Testis (tissue), 2 donors: ENCODE measurements at regions not wholly inside any gene's neighbourhood (a gene's known extent, or its start where the extent isn't known, plus 50 kb on each side); places are given as distances from the start of the nearest gene placed in this dataset.

ENCODE experiments used
- DNase-seq: peaks from one replicate; pipeline ENCODE4 v3.0.0-alpha.2; 2019
- H3K27ac ChIP-seq, 2 donors: fragments of 200-600 bp; sonication (generic); one replicate each; pipeline ENCODE4 v1.5.1; 2019
- H3K27me3 ChIP-seq: fragments of 200-600 bp; sonication (generic); one replicate; pipeline ENCODE4 v1.5.1; 2019
- H3K36me3 ChIP-seq: fragments of 200-600 bp; sonication (generic); one replicate; pipeline ENCODE4 v1.5.1; 2017; ENCODE audit warnings: low read depth; ENCODE audit errors: missing control alignments
- H3K4me1 ChIP-seq: fragments of 200-600 bp; sonication (generic); one replicate; pipeline ENCODE4 v1.5.1; 2019
- H3K4me3 ChIP-seq, 2 donors: fragments of 200-600 bp; sonication (generic); one replicate each; pipeline ENCODE4 v1.5.1; 2017 to 2019
- H3K9me3 ChIP-seq: fragments of 200-600 bp; sonication (generic); one replicate; pipeline ENCODE4 v1.5.1; 2017
- POLR2A ChIP-seq: fragments of 450-650 bp; IDR thresholded peaks from one replicate; pipeline ENCODE4 v1.6.1; 2017; ENCODE audit warnings: antibody characterized with exemption, mild to moderate bottlenecking, moderate library complexity
- WGBS, 2 donors: methylation state at CpG; one replicate each; pipeline ENCODE4 v1.1.5; 2018; 5-methylcytosine and 5-hydroxymethylcytosine counted together
- intact Hi-C: fragments of 100-400 bp; cut with DNase I; formaldehyde crosslinking; loops from one replicate; pipeline ENCODE4 v1.15.1; 2023; ENCODE audit warnings: low total_unique reads
- TF ChIP-seq, protein P1 (sequence below), 3 experiments: fragments of 450-650 bp in 2 of 3; fragments of 200-600 bp in 1 of 3; sonication (generic) in 1 of 3; IDR thresholded peaks; one replicate each; pipeline ENCODE4 v1.5.1; 2016 to 2019; ENCODE audit warnings: antibody characterized with exemption in 3 of 3, mild to moderate bottlenecking in 2 of 3, moderate library complexity in 1 of 3

- no peaks in the 10 kb centered on the region for H3K9me3 ChIP-seq
- 61% methylated on average over 3 of the region's 3 CpGs for WGBS, 2 donors
- TF ChIP-seq POLR2A = no peak
- TF ChIP-seq, protein P1, sequence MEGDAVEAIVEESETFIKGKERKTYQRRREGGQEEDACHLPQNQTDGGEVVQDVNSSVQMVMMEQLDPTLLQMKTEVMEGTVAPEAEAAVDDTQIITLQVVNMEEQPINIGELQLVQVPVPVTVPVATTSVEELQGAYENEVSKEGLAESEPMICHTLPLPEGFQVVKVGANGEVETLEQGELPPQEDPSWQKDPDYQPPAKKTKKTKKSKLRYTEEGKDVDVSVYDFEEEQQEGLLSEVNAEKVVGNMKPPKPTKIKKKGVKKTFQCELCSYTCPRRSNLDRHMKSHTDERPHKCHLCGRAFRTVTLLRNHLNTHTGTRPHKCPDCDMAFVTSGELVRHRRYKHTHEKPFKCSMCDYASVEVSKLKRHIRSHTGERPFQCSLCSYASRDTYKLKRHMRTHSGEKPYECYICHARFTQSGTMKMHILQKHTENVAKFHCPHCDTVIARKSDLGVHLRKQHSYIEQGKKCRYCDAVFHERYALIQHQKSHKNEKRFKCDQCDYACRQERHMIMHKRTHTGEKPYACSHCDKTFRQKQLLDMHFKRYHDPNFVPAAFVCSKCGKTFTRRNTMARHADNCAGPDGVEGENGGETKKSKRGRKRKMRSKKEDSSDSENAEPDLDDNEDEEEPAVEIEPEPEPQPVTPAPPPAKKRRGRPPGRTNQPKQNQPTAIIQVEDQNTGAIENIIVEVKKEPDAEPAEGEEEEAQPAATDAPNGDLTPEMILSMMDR (IDR thresholded peaks at IDR 0.05) = no peak
- H3K27ac ChIP-seq = no peak overlapping the region
- no peaks in the 10 kb centered on the region for H3K36me3 ChIP-seq
- H3K4me1 ChIP-seq = no peaks in the 10 kb centered on the region
- intact Hi-C loops = no loop called here
- no peaks in the 10 kb centered on the region for H3K27me3 ChIP-seq
- H3K4me3 ChIP-seq = no peak overlapping the region
- no peak for DNase-seq
These were observed 181.5 kb upstream of the SCN7A start for GRCh38 chr2:166675553-166675952.

- no peak for DNase-seq
- Histone ChIP-seq H3K36me3 (no peaks in the 10 kb centered on the region), H3K4me3 (no peak overlapping the region), H3K9me3 (no peaks in the 10 kb centered on the region), H3K27me3 (no peaks in the 10 kb centered on the region), H3K4me1 (no peaks in the 10 kb centered on the region), H3K27ac (no peak overlapping the region)
- no peak for TF ChIP-seq POLR2A
- TF ChIP-seq, protein P1 (IDR thresholded peaks at IDR 0.05) = no peak
- intact Hi-C loops = no loop called here
These were observed 179.9 kb upstream of the SCN7A start for GRCh38 chr2:166673986-166674385.

DNA sequence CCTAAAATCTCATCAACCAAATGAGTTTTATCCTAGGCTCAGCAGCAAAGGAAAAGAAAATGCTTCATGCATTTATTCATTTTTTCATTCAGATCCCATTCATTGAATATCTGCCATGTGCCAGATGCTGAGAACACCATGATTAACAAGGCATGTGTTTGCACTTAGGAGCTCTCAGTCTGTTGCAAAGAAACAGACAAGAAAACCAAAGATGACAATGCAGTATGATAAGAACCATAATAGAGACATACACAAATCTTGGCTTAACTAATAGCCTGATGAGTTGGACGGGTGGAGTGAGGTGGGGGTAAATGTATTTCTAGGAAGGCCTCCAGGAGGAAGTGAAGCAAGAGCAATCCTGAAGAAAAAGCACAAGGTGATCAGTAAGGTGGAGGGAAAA lies 177.8 kb upstream of the SCN7A start:
- WGBS, 2 donors = 60 to 61% methylated on average over 1 of the region's 1 CpG
- Histone ChIP-seq H3K36me3 (no peaks in the 10 kb centered on the region), H3K4me1 (no peaks in the 10 kb centered on the region), H3K9me3 (no peaks in the 10 kb centered on the region), H3K4me3 (no peak overlapping the region), H3K27ac (no peak overlapping the region), H3K27me3 (no peaks in the 10 kb centered on the region)
- DNase-seq = no peak
- no peak for TF ChIP-seq POLR2A
- intact Hi-C loops = no loop called here

GRCh38 chr2:166671235-166671634 lies 177.2 kb upstream of the SCN7A start:
- Histone ChIP-seq H3K27me3 (no peaks in the 10 kb centered on the region), H3K27ac (no peak overlapping the region), H3K9me3 (no peaks in the 10 kb centered on the region), H3K4me3 (no peak overlapping the region), H3K4me1 (no peaks in the 10 kb centered on the region), H3K36me3 (no peaks in the 10 kb centered on the region)
- intact Hi-C loops = no loop called here
- TF ChIP-seq, protein P1 (IDR thresholded peaks at IDR 0.05) = no peak
- TF ChIP-seq POLR2A = no peak
- WGBS, 2 donors = 61 to 73% methylated on average over 2 of the region's 2 CpGs
- no peak for DNase-seq

GRCh38 chr2:166665991-166666940 lies 172.2 kb upstream of the SCN7A start:
- Histone ChIP-seq H3K27ac (no peak overlapping the region), H3K4me3 (no peak overlapping the region), H3K36me3 (no peaks in the 10 kb centered on the region), H3K27me3 (no peaks in the 10 kb centered on the region), H3K4me1 (no peaks in the 10 kb centered on the region), H3K9me3 (no peaks in the 10 kb centered on the region)
- no peak for DNase-seq
- intact Hi-C loops = no loop called here
- TF ChIP-seq, protein P1 (IDR thresholded peaks at IDR 0.05) = no peak
- no peak for TF ChIP-seq POLR2A
- 65 to 95% methylated on average over 2 of the region's 2 CpGs for WGBS, 2 donors
